Osteocyte (in vitro differentiated cells): ENCODE measurements at regions not wholly inside any gene's neighbourhood (a gene's known extent, or its start where the extent isn't known, plus 50 kb on each side); places are given as distances from the start of the nearest gene placed in this dataset.

ENCODE experiments used
- DNase-seq: peaks from one replicate; pipeline ENCODE4 v3.0.0; 2021; ENCODE audit warnings: mixed read lengths; ENCODE audit not compliant: unreplicated experiment; ENCODE audit errors: extremely low spot score
- H3K27ac Mint-ChIP-seq: one replicate; pipeline ENCODE4 v1.8.0; 2021; ENCODE audit warnings: mild to moderate bottlenecking, mixed read lengths; ENCODE audit not compliant: unreplicated experiment
- H3K27me3 Mint-ChIP-seq: one replicate; pipeline ENCODE4 v1.8.0; 2021; ENCODE audit warnings: mixed read lengths; ENCODE audit not compliant: unreplicated experiment
- H3K36me3 Mint-ChIP-seq: one replicate; pipeline ENCODE4 v1.8.0; 2021; ENCODE audit warnings: mixed read lengths; ENCODE audit not compliant: unreplicated experiment
- H3K4me1 Mint-ChIP-seq: one replicate; pipeline ENCODE4 v1.8.0; 2021; ENCODE audit warnings: mixed read lengths; ENCODE audit not compliant: unreplicated experiment
- H3K4me3 Mint-ChIP-seq: one replicate; pipeline ENCODE4 v1.8.0; 2021; ENCODE audit warnings: mild to moderate bottlenecking, moderate library complexity, mixed read lengths; ENCODE audit not compliant: unreplicated experiment
- H3K9me3 Mint-ChIP-seq: one replicate; pipeline ENCODE4 v1.8.0; 2021; ENCODE audit warnings: mixed read lengths; ENCODE audit not compliant: unreplicated experiment
- TF ChIP-seq, protein P1 (sequence below): fragments of 200-600 bp; sonication (generic); IDR thresholded peaks from 2 replicates; pipeline ENCODE4 v1.5.0; 2021; ENCODE audit warnings: antibody characterized with exemption, mild to moderate bottlenecking, moderate library complexity

DNA sequence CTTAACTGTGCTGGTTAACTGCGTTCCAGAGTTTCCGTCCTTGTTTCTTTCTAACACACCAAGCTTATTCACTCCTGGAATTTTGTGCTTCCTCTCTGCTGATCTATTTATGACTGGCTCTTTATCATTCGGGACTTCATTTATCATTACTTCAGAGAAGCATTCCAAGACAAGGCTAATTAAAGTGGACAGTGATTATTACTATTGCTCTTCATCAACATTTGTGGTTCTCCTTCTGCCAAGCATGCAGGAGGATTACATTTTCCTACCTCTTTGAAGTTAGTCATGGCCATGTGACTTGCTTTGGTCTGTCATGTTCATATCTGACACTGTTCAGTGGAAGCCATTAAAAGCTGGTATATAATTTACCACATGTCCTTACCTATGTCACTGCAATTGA, 172.4 kb upstream of the AGR3 start:
- TF ChIP-seq, protein P1, sequence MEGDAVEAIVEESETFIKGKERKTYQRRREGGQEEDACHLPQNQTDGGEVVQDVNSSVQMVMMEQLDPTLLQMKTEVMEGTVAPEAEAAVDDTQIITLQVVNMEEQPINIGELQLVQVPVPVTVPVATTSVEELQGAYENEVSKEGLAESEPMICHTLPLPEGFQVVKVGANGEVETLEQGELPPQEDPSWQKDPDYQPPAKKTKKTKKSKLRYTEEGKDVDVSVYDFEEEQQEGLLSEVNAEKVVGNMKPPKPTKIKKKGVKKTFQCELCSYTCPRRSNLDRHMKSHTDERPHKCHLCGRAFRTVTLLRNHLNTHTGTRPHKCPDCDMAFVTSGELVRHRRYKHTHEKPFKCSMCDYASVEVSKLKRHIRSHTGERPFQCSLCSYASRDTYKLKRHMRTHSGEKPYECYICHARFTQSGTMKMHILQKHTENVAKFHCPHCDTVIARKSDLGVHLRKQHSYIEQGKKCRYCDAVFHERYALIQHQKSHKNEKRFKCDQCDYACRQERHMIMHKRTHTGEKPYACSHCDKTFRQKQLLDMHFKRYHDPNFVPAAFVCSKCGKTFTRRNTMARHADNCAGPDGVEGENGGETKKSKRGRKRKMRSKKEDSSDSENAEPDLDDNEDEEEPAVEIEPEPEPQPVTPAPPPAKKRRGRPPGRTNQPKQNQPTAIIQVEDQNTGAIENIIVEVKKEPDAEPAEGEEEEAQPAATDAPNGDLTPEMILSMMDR, result no peak
- no peak overlapping the region for H3K27ac Mint-ChIP-seq
- DNase-seq, result no peak
- H3K9me3 Mint-ChIP-seq, result no peaks in the 10 kb centered on the region
- H3K4me3 Mint-ChIP-seq, result no peak overlapping the region
- H3K36me3 Mint-ChIP-seq, result peaks cover 10% of the 10 kb centered on the region
- H3K27me3 Mint-ChIP-seq, result no peaks in the 10 kb centered on the region
- peaks cover 47% of the 10 kb centered on the region for H3K4me1 Mint-ChIP-seq

DNA sequence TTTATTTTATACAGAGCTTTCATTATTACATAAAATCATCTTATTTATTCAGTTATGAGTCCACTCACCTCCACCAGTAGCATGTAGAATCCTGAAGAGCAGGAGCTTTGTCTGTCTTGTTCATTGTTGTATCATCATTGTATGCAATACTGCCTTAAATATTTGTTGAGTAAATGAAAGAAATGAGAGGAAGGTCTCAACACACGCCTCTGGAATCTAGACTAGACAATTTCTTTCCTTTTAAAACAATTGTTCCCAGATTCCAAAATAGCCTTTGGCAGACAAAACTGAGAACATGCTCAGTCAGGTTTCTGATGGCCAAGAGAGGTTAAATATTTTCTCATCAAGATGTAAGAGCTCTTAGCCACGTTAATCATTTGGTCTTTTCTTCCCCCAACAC, 173.1 kb upstream of the AGR3 start:
- peak overlapping the region; percentile 50 for H3K27ac Mint-ChIP-seq
- H3K9me3 Mint-ChIP-seq, result no peaks in the 10 kb centered on the region
- H3K27me3 Mint-ChIP-seq, result no peaks in the 10 kb centered on the region
- TF ChIP-seq, protein P1, result no peak
- H3K4me3 Mint-ChIP-seq, result no peak overlapping the region
- DNase-seq, result no peak
- peaks cover 47% of the 10 kb centered on the region for H3K4me1 Mint-ChIP-seq
- peaks cover 10% of the 10 kb centered on the region for H3K36me3 Mint-ChIP-seq

DNA sequence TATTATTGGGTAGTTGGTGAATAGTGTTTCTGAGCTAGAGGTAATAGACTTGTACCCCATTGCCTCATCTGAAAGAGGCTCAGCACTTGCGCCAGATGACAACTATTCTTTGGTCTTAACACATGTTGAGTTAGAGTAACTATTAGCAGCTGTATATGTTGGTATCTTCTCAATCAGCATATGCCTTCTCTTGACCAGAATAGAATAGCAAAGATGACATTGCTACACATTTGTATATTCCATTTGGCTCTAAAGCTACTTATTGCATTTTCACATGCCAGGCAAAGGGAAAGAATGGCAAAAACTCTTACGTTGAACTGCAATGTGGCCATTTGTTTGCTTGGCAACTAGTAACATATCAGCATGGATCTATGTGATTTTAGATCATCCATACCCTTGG, 173.8 kb upstream of the AGR3 start:
- Mint-ChIP-seq H3K27me3 (no peaks in the 10 kb centered on the region), H3K9me3 (no peaks in the 10 kb centered on the region), H3K4me1 (peaks cover 49% of the 10 kb centered on the region), H3K27ac (no peak overlapping the region), H3K36me3 (peaks cover 10% of the 10 kb centered on the region), H3K4me3 (no peak overlapping the region)
- TF ChIP-seq, protein P1, result no peak
- DNase-seq, result no peak

DNA sequence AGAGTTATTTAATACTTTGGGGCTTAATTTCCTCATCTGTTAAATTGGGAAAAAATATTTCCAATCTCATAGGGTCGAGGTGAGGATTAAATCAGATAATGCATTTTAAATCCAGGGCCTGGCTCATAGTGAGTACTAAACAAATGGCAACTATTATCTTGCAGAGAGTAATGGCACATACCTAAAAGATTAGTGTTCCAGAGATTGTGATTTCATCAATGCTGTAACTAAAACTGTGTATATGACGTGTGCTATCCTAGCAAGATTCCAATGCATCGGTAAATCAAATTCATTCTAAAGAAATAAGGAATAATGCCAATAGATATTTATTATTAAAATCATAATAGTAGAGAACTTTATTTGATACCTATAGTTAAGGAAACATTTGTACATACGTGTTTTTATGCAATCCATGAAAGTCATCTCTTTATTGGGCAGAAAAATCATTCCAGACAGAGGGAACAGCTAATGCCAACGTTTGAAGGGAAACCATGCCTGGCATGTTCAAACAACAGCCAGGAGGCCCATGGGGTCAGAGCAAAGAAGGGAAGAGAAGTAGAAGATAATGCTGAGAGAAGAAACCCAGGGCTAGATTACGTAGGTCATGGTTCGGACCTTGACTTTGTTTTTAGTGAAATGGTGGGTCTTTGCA, 174.8 kb upstream of the AGR3 start:
- TF ChIP-seq, protein P1, result no peak
- peaks cover 10% of the 10 kb centered on the region for H3K36me3 Mint-ChIP-seq
- DNase-seq, result no peak
- H3K27ac Mint-ChIP-seq, result peak overlapping the region; percentile 60
- no peaks in the 10 kb centered on the region for H3K9me3 Mint-ChIP-seq
- H3K27me3 Mint-ChIP-seq, result no peaks in the 10 kb centered on the region
- peaks cover 49% of the 10 kb centered on the region for H3K4me1 Mint-ChIP-seq
- H3K4me3 Mint-ChIP-seq, result no peak overlapping the region

GRCh38 chr7:17057143-17057509, 175.3 kb upstream of the AGR3 start:
- H3K27me3 Mint-ChIP-seq, result no peaks in the 10 kb centered on the region
- peak overlapping the region; percentile 60 for H3K27ac Mint-ChIP-seq
- DNase-seq, result no peak
- H3K4me1 Mint-ChIP-seq, result peaks cover 50% of the 10 kb centered on the region
- H3K4me3 Mint-ChIP-seq, result no peak overlapping the region
- H3K36me3 Mint-ChIP-seq, result peaks cover 10% of the 10 kb centered on the region
- TF ChIP-seq, protein P1, result no peak
- H3K9me3 Mint-ChIP-seq, result no peaks in the 10 kb centered on the region
